SIG-M5 treated with dmso at 0.1 percent for 504 hours (cell line): ENCODE measurements at regions not wholly inside any gene's neighbourhood (a gene's known extent, or its start where the extent isn't known, plus 50 kb on each side); places are given as distances from the start of the nearest gene placed in this dataset.
"Not testable (repeated sequence)": the region's sequence is repeated elsewhere in the genome, so short reads cannot be mapped to it uniquely, and the experiment has no call there.

Experiments
- DNase-seq: peaks from one replicate; lab custom pipeline; 2025; ENCODE audit not compliant: unreplicated experiment; lab: John Stamatoyannopoulos, UW

DNA sequence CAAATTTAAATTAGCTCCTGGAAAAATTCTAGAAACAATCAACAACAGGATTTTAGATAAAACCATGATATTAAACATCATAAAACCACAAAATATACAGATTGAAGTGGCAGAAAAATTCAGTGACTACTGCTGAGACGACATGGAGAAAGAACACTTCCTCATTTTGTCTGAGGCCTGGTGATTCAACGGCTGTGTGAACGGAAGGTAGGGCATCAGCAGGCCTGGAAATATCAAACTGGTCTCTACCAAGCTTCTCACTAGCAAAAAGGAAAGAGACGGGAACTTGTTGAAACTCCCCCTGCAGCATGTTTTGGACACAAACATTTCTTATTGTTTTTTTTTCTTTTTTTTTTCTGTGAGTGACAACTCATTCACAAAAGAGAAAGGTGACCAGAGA, 58.0 kb upstream of the AHI1 start:
- peak; percentile 82 for DNase-seq

DNA sequence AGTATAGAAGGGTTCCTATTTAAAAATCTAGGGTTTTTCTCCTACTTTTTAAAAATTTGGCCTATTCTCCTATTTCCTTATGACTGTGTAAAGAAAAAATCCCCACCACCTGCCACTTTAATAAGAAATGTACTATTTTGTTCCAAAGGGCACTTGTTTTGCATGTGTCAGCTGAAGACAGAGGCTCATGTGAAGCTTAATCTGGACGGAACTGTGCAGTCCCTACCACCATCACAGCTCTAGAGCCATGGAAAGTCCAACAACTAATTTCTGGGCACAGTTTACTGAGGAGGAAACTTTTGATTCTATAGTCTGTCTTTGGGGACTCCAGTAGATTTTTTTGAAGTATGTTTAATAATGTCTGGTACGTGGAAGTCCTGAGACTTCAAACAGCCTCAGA, 60.0 kb upstream of the AHI1 start:
- DNase-seq: no peak

- not testable (repeated sequence) for DNase-seq
Measured at GRCh38 chr6:135565605-135566004, 68.1 kb upstream of the AHI1 start.

- no peak for DNase-seq
Measured at GRCh38 chr6:135566311-135567068, 69.0 kb upstream of the AHI1 start.

GRCh38 chr6:135567375-135568083, 70.0 kb upstream of the AHI1 start:
- no peak for DNase-seq

DNA sequence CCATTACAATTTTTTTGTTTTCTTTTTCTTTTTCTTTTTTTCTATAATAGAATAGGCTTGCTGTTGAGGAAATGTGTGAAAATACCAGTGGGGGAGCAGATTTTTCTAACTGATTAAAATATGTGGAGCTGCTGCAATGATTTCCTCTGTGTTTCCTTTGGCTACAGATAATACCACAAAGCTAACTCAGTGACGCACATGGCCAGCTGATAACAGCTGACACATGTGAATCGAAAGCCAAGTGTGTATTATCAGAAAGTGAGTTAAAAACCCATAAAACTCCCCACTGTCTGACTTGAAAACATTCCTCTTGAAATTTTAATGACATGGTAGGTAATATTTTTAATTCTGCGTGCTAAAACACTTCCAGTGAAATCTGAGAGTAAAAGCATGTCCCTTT, 70.8 kb upstream of the AHI1 start:
- DNase-seq: no peak

GRCh38 chr6:135572051-135572450, 74.5 kb upstream of the AHI1 start:
- no peak for DNase-seq

DNA sequence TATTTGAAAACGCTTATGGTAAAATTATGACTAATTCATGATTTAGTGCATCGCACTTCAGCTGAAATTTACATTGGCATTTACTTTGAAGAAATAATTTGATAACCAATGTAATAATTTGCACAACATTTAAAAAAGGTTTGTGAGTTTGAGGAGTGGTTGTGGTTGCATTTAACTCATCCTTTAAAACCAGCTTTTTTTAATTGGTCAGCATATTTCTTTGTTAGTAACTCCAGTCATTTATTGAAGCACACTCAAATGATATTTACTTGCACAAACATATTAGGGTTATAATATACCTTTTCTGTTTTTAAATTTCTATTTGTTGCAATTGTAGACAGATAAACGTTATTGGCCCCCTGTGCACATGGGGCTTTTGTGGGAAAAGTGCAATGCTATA, 78.1 kb upstream of the AHI1 start:
- no peak for DNase-seq

DNA sequence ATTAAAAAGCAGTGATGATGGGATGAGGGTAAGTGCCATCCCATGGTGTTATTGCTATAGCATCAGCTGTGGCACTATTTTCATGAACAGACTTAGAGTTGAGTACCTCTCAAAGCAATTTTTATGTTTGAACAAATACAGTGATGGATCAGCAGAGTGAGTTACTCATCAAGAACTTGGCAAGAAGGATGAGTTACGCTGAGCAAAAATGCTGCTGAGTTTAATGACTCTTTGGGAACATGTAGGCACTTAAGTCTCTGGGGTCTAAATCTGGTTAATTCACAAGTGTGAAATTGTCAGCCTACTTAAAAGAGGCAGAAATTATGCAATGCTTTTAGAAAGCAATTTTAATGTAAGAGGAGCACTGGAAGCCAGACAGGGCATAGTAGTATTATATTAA, 78.5 kb upstream of the AHI1 start:
- no peak for DNase-seq

GRCh38 chr6:135577059-135577538, 79.6 kb upstream of the AHI1 start:
- no peak for DNase-seq

DNA sequence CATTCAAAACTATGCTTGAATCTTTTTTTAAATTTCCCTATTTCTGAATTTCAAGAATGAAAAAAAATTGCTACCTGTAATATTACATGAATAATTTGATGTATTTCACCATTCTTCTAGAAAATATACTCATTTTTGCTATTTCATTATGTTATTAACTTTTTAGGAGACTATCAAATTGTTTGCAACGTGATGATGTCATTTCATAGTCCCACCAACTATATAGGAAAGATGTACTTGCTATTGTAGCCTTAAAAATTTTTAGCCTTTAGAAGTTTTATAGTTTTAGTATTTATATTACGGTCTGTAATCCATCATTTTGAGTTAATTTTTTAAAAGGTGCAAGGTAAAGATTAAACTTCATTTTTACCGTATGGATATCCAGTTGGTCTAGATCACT, 81.4 kb upstream of the AHI1 start:
- DNase-seq: no peak

DNA sequence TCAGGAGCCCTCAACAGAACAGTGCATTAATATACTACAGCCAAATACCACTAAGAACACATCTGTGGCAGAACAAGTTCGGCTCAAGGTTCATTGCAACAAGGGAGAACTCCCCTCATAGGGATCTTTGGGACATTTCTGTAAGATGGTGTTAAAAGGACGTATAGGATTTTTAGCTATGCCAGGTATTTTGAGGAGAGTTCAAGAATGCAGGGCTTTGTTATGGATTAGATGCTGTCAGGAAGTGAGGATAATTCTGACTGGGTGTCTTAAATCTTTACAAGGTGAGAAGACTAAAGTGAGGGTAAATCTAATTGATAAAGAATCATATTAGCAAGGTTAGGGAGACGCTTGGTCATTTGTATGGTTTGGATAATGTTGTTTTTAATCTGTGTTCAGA, 83.7 kb upstream of the AHI1 start:
- no peak for DNase-seq

GRCh38 chr6:135583256-135583761, 85.8 kb upstream of the AHI1 start:
- no peak for DNase-seq

GRCh38 chr6:135586388-135586787, 88.8 kb upstream of the AHI1 start:
- DNase-seq: no peak

DNA sequence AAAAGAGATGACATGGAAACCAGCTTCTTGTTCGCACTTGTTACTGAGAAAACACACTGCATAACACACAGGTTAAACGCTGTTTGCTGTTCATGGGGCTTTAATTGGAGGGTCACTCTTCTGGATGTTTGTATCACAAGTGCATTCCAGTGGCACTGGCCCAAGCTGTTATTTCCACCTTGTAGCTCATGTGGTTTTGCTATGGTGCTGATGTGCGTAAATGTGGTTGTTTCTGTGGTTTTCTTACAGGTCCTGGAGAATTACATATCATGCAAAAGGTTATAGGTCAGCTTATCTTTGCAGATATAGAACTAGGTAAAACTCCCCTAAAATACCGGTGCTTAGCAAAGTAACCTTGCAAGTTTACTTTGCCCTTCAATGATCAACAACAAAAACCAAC, 89.3 kb upstream of the AHI1 start:
- DNase-seq: no peak

- no peak for DNase-seq
Measured at GRCh38 chr6:135592276-135592675, 94.7 kb upstream of the AHI1 start.

DNA sequence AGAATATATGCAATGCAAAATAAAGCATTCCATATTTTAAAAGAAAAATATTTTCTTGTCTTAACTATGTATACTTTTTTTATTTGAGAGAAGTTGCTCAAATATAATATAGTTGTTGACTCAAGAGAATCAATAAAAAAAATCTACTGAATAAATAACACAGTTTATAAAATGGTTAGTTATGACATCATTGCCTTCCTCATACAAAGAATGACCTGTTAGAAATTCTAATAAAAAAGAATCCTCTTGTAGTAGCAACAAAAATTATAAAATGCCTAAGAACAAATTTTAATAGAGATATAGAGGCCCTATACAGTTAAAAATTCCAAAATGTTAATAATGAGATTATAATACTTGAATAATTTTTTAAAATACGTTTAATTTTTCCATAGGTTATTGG, 96.5 kb upstream of the AHI1 start:
- DNase-seq: no peak

DNA sequence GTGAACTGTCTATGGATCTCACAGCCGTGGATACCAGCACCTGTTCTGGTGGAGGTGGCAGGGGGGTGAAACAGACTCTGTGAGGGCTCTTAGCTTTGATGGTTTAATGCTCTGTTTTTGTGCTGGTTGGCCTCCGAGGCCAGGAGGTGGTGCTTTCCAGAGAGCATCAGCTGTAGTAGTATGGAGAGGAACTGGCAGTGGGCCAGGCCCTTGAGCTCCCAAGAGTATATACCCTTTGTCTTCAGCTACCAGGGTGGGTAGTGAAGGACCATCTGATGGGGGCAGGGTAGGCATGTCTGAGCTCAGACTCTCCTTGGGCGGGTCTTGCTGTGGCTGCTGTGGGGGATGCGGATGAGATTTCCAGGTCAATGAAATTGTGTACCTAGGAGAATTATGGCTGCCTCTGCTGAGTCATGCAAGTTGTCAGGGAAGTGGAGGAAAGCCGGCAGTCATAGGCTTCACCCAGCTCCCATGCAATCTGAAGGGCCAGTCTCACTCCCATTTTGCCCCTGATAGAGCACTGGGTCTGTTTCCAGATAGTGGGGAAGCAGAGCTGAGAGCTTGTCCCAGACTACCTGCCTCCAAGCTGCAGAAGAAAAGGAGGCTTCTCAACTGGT, 102.7 kb upstream of the AHI1 start:
- no peak for DNase-seq

DNA sequence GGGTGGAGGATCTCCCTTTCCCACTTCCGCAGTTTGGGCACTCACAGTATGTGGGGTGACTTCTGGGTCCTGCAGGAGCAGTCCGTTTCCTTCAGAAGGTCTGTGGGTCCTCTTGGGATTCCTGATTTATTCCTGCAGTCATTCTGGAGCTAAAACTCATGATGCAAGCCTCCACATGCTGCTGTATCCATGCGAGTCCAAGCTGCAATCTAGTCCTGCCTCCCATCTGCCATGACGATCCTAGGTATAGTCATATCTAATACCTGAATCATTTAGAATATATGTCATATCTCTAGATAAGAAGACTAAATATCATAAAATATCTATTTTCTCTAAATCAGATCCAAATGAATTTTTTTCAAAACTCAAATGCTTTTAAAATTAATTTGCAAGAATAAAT, 103.4 kb upstream of the AHI1 start:
- no peak for DNase-seq

GRCh38 chr6:135601857-135602256, 104.3 kb upstream of the AHI1 start:
- DNase-seq: no peak

- no peak for DNase-seq
Measured at GRCh38 chr6:135603249-135603648, 105.7 kb upstream of the AHI1 start.
